HepG2 (cell line): ENCODE measurements at regions not wholly inside any gene's neighbourhood (a gene's known extent, or its start where the extent isn't known, plus 50 kb on each side); places are given as distances from the start of the nearest gene placed in this dataset.

Source experiments
- BRD4 ChIP-seq: sonication (generic); formaldehyde crosslinking; IDR thresholded peaks from 2 replicates; pipeline ENCODE4 v1.4.0; 2020; ENCODE audit warnings: missing genetic modification reagents
- EZH2 ChIP-seq: conservative IDR thresholded peaks from 2 replicates; pipeline ENCODE4 v1.6.1; 2012; ENCODE audit warnings: mild to moderate bottlenecking, low read depth, low read length, moderate library complexity
- FOXP1 ChIP-seq, 2 experiments: fragments of 450-650 bp in 1 of 2; IDR thresholded peaks; 2 replicates each; pipeline ENCODE4 v1.6.1; 2017 to 2018; ENCODE audit warnings: antibody characterized with exemption in 1 of 2
- IKZF5 ChIP-seq: IDR thresholded peaks from 2 replicates; pipeline ENCODE4 v1.6.1; 2018; ENCODE audit warnings: missing genetic modification reagents, mild to moderate bottlenecking, missing compliant biosample characterization
- MYC ChIP-seq: sonication (generic); formaldehyde crosslinking; IDR thresholded peaks from 2 replicates; pipeline ENCODE4 v1.9.0; 2021; ENCODE audit warnings: missing genetic modification reagents, borderline replicate concordance
- RELA ChIP-seq: sonication (generic); formaldehyde crosslinking; IDR thresholded peaks from 2 replicates; pipeline ENCODE4 v1.4.0; 2020; ENCODE audit warnings: missing genetic modification reagents
- ZBTB42 ChIP-seq: sonication (generic); formaldehyde crosslinking; IDR thresholded peaks from 2 replicates; pipeline ENCODE4 v1.5.0; 2020; ENCODE audit warnings: mild to moderate bottlenecking, missing genetic modification reagents
- ZNF274 ChIP-seq: sonication (generic); formaldehyde crosslinking; IDR thresholded peaks from 2 replicates; pipeline ENCODE4 v1.5.1; 2020; ENCODE audit warnings: mild to moderate bottlenecking, missing genetic modification reagents
- ZNF275 ChIP-seq: sonication (generic); formaldehyde crosslinking; IDR thresholded peaks from 2 replicates; pipeline ENCODE4 v1.8.0; 2022; ENCODE audit warnings: missing genetic modification reagents, mild to moderate bottlenecking, inconsistent platforms, borderline replicate concordance
- ZNF776 ChIP-seq: sonication (generic); formaldehyde crosslinking; IDR thresholded peaks from 2 replicates; pipeline ENCODE4 v1.4.0; 2020; ENCODE audit warnings: mild to moderate bottlenecking, missing genetic modification reagents
- TF ChIP-seq, protein P1 (sequence below): sonication (generic); formaldehyde crosslinking; IDR thresholded peaks from 2 replicates; pipeline ENCODE4 v1.5.0; 2020; ENCODE audit warnings: mild to moderate bottlenecking, missing genetic modification reagents, moderate library complexity
- TF ChIP-seq, protein P2 (sequence below): sonication (generic); formaldehyde crosslinking; IDR thresholded peaks from 2 replicates; pipeline ENCODE4 v1.8.0; 2022; ENCODE audit warnings: mild to moderate bottlenecking, missing genetic modification reagents
- TF ChIP-seq, protein P3 (sequence below), 2 experiments: IDR thresholded peaks; 2 replicates each; pipeline ENCODE4 v1.6.1; 2011 to 2012; ENCODE audit warnings: low read length in 2 of 2, borderline replicate concordance in 1 of 2, low read depth in 1 of 2, mild to moderate bottlenecking in 1 of 2, moderate library complexity in 1 of 2

DNA sequence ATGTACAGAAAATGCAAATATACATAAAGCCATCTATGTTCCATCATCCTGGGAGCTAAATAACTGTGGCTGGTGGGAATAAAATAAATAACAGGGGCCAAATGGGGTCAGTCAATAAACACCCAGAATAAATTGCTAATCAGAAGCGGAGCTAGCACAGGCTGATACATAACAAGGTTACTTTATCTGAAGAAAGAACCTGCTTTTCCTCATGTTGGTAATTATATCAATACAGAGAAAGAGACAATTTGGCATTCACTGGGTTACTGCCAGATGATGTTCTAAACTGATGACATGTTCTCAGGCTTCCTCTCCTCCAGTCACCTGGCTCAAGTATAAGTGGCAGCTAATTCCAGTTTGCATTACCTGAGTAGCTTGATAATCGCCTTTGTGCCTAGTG, 144.9 kb upstream of the CD180 start:
- TF ChIP-seq MYC (CRISPR knock-in tag) = no peak
- no peak for TF ChIP-seq IKZF5 (CRISPR knock-in tag)
- TF ChIP-seq ZNF275 (CRISPR knock-in tag) = no peak
- no peak for TF ChIP-seq ZBTB42 (CRISPR knock-in tag)
- TF ChIP-seq, protein P1, sequence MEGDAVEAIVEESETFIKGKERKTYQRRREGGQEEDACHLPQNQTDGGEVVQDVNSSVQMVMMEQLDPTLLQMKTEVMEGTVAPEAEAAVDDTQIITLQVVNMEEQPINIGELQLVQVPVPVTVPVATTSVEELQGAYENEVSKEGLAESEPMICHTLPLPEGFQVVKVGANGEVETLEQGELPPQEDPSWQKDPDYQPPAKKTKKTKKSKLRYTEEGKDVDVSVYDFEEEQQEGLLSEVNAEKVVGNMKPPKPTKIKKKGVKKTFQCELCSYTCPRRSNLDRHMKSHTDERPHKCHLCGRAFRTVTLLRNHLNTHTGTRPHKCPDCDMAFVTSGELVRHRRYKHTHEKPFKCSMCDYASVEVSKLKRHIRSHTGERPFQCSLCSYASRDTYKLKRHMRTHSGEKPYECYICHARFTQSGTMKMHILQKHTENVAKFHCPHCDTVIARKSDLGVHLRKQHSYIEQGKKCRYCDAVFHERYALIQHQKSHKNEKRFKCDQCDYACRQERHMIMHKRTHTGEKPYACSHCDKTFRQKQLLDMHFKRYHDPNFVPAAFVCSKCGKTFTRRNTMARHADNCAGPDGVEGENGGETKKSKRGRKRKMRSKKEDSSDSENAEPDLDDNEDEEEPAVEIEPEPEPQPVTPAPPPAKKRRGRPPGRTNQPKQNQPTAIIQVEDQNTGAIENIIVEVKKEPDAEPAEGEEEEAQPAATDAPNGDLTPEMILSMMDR (CRISPR knock-in tag) = no peak
- no peak for TF ChIP-seq FOXP1 (IDR thresholded peaks at IDR 0.05)
- TF ChIP-seq FOXP1 (CRISPR knock-in tag; IDR thresholded peaks at IDR 0.05) = no peak
- TF ChIP-seq, protein P2, sequence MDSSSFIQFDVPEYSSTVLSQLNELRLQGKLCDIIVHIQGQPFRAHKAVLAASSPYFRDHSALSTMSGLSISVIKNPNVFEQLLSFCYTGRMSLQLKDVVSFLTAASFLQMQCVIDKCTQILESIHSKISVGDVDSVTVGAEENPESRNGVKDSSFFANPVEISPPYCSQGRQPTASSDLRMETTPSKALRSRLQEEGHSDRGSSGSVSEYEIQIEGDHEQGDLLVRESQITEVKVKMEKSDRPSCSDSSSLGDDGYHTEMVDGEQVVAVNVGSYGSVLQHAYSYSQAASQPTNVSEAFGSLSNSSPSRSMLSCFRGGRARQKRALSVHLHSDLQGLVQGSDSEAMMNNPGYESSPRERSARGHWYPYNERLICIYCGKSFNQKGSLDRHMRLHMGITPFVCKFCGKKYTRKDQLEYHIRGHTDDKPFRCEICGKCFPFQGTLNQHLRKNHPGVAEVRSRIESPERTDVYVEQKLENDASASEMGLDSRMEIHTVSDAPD (CRISPR knock-in tag) = no peak
- TF ChIP-seq, protein P3, sequence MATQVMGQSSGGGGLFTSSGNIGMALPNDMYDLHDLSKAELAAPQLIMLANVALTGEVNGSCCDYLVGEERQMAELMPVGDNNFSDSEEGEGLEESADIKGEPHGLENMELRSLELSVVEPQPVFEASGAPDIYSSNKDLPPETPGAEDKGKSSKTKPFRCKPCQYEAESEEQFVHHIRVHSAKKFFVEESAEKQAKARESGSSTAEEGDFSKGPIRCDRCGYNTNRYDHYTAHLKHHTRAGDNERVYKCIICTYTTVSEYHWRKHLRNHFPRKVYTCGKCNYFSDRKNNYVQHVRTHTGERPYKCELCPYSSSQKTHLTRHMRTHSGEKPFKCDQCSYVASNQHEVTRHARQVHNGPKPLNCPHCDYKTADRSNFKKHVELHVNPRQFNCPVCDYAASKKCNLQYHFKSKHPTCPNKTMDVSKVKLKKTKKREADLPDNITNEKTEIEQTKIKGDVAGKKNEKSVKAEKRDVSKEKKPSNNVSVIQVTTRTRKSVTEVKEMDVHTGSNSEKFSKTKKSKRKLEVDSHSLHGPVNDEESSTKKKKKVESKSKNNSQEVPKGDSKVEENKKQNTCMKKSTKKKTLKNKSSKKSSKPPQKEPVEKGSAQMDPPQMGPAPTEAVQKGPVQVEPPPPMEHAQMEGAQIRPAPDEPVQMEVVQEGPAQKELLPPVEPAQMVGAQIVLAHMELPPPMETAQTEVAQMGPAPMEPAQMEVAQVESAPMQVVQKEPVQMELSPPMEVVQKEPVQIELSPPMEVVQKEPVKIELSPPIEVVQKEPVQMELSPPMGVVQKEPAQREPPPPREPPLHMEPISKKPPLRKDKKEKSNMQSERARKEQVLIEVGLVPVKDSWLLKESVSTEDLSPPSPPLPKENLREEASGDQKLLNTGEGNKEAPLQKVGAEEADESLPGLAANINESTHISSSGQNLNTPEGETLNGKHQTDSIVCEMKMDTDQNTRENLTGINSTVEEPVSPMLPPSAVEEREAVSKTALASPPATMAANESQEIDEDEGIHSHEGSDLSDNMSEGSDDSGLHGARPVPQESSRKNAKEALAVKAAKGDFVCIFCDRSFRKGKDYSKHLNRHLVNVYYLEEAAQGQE (IDR thresholded peaks at IDR 0.05; ENCODE audit: borderline replicate concordance in 1 of 2, low read depth in 1 of 2, low read length in 2 of 2) = no peak
- TF ChIP-seq RELA (CRISPR knock-in tag) = no peak
- no peak for TF ChIP-seq ZNF274 (CRISPR knock-in tag)
- TF ChIP-seq EZH2 = no peak
- TF ChIP-seq BRD4 (CRISPR knock-in tag) = no peak
- no peak for TF ChIP-seq ZNF776
